ENCODE measurements at regions not wholly inside any gene's neighbourhood (a gene's known extent, or its start where the extent isn't known, plus 50 kb on each side); places are given as distances from the start of the nearest gene placed in this dataset.

- Histone ChIP-seq H4K20me1 (ENCODE audit: low read depth) (no peaks in the 10 kb centered on the region), H3K4me2 (no peak overlapping the region), H3K27me3 (no peaks in the 10 kb centered on the region), H3K79me2 (ENCODE audit: low read depth) (no peaks in the 10 kb centered on the region), H2AFZ (replicated peaks) (no peak overlapping the region), H3K9ac (no peak overlapping the region), H3F3A (ENCODE audit: low read depth) (no peaks in the 10 kb centered on the region), H3K4me1 (no peaks in the 10 kb centered on the region), H3K27ac (no peak overlapping the region), H3K36me3 (no peaks in the 10 kb centered on the region), H3K9me3 (ENCODE audit: low read depth) (no peaks in the 10 kb centered on the region), H3K4me3 (no peak overlapping the region)
- no peak overlapping the region for H3K27ac Mint-ChIP-seq
- peaks cover 20% of the 10 kb centered on the region for H3K4me1 Mint-ChIP-seq
- no peak overlapping the region for H3K4me3 Mint-ChIP-seq
- no peaks in the 10 kb centered on the region for H3K36me3 Mint-ChIP-seq
- no peak for DNase-seq (ENCODE audit: low spot score)
- H3K27me3 Mint-ChIP-seq (ENCODE audit: insufficient read depth, low read depth), result peaks cover 7% of the 10 kb centered on the region
- no peak for TF ChIP-seq CTCF (IDR thresholded peaks at IDR 0.05)
- no peak for TF ChIP-seq EZH2 (IDR thresholded peaks at IDR 0.05)
- TF ChIP-seq EZH2phosphoT487 (IDR thresholded peaks at IDR 0.05), result no peak
- H3K9me3 Mint-ChIP-seq, result no peaks in the 10 kb centered on the region
Observed at GRCh38 chr18:56189615-56190014, 448.8 kb downstream of the TXNL1 start.

GRCh38 chr18:56188529-56189275 lies 449.7 kb downstream of the TXNL1 start:
- Histone ChIP-seq H3K4me2 (no peak overlapping the region), H4K20me1 (ENCODE audit: low read depth) (no peaks in the 10 kb centered on the region), H3K36me3 (no peaks in the 10 kb centered on the region), H3K27me3 (no peaks in the 10 kb centered on the region), H2AFZ (replicated peaks) (no peak overlapping the region), H3K79me2 (ENCODE audit: low read depth) (no peaks in the 10 kb centered on the region), H3K9ac (no peak overlapping the region), H3K9me3 (ENCODE audit: low read depth) (no peaks in the 10 kb centered on the region), H3K27ac (no peak overlapping the region), H3K4me3 (no peak overlapping the region), H3F3A (ENCODE audit: low read depth) (no peaks in the 10 kb centered on the region), H3K4me1 (no peaks in the 10 kb centered on the region)
- H3K4me3 Mint-ChIP-seq, result no peak overlapping the region
- no peak overlapping the region for H3K27ac Mint-ChIP-seq
- TF ChIP-seq CTCF (IDR thresholded peaks at IDR 0.05), result no peak
- H3K27me3 Mint-ChIP-seq (ENCODE audit: insufficient read depth, low read depth), result peaks cover 7% of the 10 kb centered on the region
- no peak for DNase-seq (ENCODE audit: low spot score)
- peaks cover 3% of the 10 kb centered on the region for H3K9me3 Mint-ChIP-seq
- H3K36me3 Mint-ChIP-seq, result no peaks in the 10 kb centered on the region
- peaks cover 20% of the 10 kb centered on the region for H3K4me1 Mint-ChIP-seq

GRCh38 chr18:56186319-56186718 lies 452.1 kb downstream of the TXNL1 start:
- no peaks in the 10 kb centered on the region for H3K36me3 Mint-ChIP-seq
- no peak for TF ChIP-seq CTCF (IDR thresholded peaks at IDR 0.05)
- no peak for TF ChIP-seq EZH2phosphoT487 (IDR thresholded peaks at IDR 0.05)
- TF ChIP-seq EZH2 (IDR thresholded peaks at IDR 0.05), result no peak
- Histone ChIP-seq H3K27me3 (no peaks in the 10 kb centered on the region), H3K4me2 (no peak overlapping the region), H3K79me2 (ENCODE audit: low read depth) (no peaks in the 10 kb centered on the region), H3K9ac (no peak overlapping the region), H3K27ac (no peak overlapping the region), H3K4me3 (no peak overlapping the region), H3K9me3 (ENCODE audit: low read depth) (no peaks in the 10 kb centered on the region), H3K36me3 (no peaks in the 10 kb centered on the region), H2AFZ (replicated peaks) (no peak overlapping the region), H3K4me1 (no peaks in the 10 kb centered on the region), H4K20me1 (ENCODE audit: low read depth) (no peaks in the 10 kb centered on the region), H3F3A (ENCODE audit: low read depth) (no peaks in the 10 kb centered on the region)
- no peak overlapping the region for H3K27ac Mint-ChIP-seq
- no peak for DNase-seq (ENCODE audit: low spot score)
- peaks cover 10% of the 10 kb centered on the region for H3K9me3 Mint-ChIP-seq
- H3K4me3 Mint-ChIP-seq, result no peak overlapping the region
- peaks cover 20% of the 10 kb centered on the region for H3K4me1 Mint-ChIP-seq
- H3K27me3 Mint-ChIP-seq (ENCODE audit: insufficient read depth, low read depth), result peaks cover 4% of the 10 kb centered on the region
